ENCODE measurements at regions not wholly inside any gene's neighbourhood (a gene's known extent, or its start where the extent isn't known, plus 50 kb on each side); places are given as distances from the start of the nearest gene placed in this dataset.

GRCh38 chr2:42879913-42880737 lies 87.7 kb upstream of the HAAO start:
- TF ChIP-seq CTCF (optimal IDR thresholded peaks at IDR 0.05 in 1 of 3, IDR thresholded peaks at IDR 0.05 in 1 of 3, conservative IDR thresholded peaks at IDR 0.05 in 1 of 3; ENCODE audit: extremely low read depth in 1 of 3, insufficient read depth in 2 of 3, low read length in 3 of 3) (no peak), EZH2 (IDR thresholded peaks at IDR 0.05; ENCODE audit: low read length) (no peak)

Data from keratinocyte (primary cell).